GM18498 (cell line): ENCODE measurements at regions not wholly inside any gene's neighbourhood (a gene's known extent, or its start where the extent isn't known, plus 50 kb on each side); places are given as distances from the start of the nearest gene placed in this dataset.
"Not testable (repeated sequence)": the region's sequence is repeated elsewhere in the genome, so short reads cannot be mapped to it uniquely, and the experiment has no call there.

Experiments
- ATAC-seq: cut with Tn5 transposase; IDR thresholded peaks from one replicate; pipeline ENCODE4 v1.9.1; 2021; ENCODE audit warnings: mild to moderate bottlenecking, moderate library complexity; ENCODE audit not compliant: unreplicated experiment

GRCh38 chr12:19819231-19819630 lies 379.9 kb downstream of the AEBP2 start:
- no peak for ATAC-seq

GRCh38 chr12:19822476-19822875 lies 383.2 kb downstream of the AEBP2 start:
- ATAC-seq, result no peak

GRCh38 chr12:19823326-19823725 lies 384.0 kb downstream of the AEBP2 start:
- not testable (repeated sequence) for ATAC-seq

- no peak for ATAC-seq
Measured at GRCh38 chr12:19826980-19827550, 387.8 kb downstream of the AEBP2 start.

GRCh38 chr12:19829100-19829853 lies 390.0 kb downstream of the AEBP2 start:
- no peak for ATAC-seq

GRCh38 chr12:19830446-19830845 lies 391.2 kb downstream of the AEBP2 start:
- no peak for ATAC-seq

GRCh38 chr12:19833775-19834501 lies 394.6 kb downstream of the AEBP2 start:
- ATAC-seq, result no peak

- ATAC-seq, result no peak
Measured at GRCh38 chr12:19834592-19834991, 395.3 kb downstream of the AEBP2 start.

- ATAC-seq, result no peak
Measured at GRCh38 chr12:19836056-19836455, 396.8 kb downstream of the AEBP2 start.

GRCh38 chr12:19836456-19836855 lies 397.2 kb downstream of the AEBP2 start:
- ATAC-seq, result no peak

GRCh38 chr12:19837543-19837942 lies 398.3 kb downstream of the AEBP2 start:
- no peak for ATAC-seq

GRCh38 chr12:19841451-19841850 lies 402.2 kb downstream of the AEBP2 start:
- no peak for ATAC-seq

GRCh38 chr12:19842116-19842515 lies 402.8 kb downstream of the AEBP2 start:
- ATAC-seq, result no peak

- ATAC-seq, result no peak
Measured at GRCh38 chr12:19844224-19844623, 404.9 kb downstream of the AEBP2 start.

GRCh38 chr12:19846574-19846973 lies 407.3 kb downstream of the AEBP2 start:
- no peak for ATAC-seq

- no peak for ATAC-seq
Measured at GRCh38 chr12:19847294-19848059, 408.2 kb downstream of the AEBP2 start.

- no peak for ATAC-seq
Measured at GRCh38 chr12:19848421-19848820, 409.1 kb downstream of the AEBP2 start.

GRCh38 chr12:19849208-19849607 lies 409.9 kb downstream of the AEBP2 start:
- no peak for ATAC-seq

- no peak for ATAC-seq
Measured at GRCh38 chr12:19850346-19851065, 411.2 kb downstream of the AEBP2 start.

- ATAC-seq, result no peak
Measured at GRCh38 chr12:19852100-19852855, 413.0 kb downstream of the AEBP2 start.
